ENCODE measurements at regions not wholly inside any gene's neighbourhood (a gene's known extent, or its start where the extent isn't known, plus 50 kb on each side); places are given as distances from the start of the nearest gene placed in this dataset.

DNA sequence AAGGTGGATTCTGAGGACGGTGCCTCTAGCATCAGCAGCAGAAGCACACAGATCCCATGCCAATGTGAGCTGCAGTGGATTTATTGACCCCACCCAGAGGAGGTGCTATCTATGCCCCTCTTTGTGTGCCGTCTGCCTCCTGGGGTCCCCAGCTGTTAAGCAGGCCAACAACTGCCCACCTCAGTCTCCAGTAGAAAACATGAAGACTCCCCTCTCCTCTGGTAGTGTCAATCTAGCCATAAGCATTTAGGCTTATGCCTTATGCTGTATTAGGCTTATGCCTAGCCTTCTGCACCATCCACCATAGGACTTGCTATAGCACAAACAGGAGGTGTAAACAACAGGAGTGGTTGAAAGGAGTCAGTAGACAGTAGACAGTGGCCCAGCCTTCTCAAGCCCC, 417.9 kb upstream of the C16orf82 start:
- Mint-ChIP-seq H3K27ac (no peak overlapping the region), H3K9me3 (no peaks in the 10 kb centered on the region), H3K27me3 (ENCODE audit: insufficient read depth, low read depth) (peaks cover 2% of the 10 kb centered on the region), H3K4me1 (no peaks in the 10 kb centered on the region), H3K4me3 (no peak overlapping the region), H3K36me3 (no peaks in the 10 kb centered on the region)
- no peak for DNase-seq (ENCODE audit: low spot score)
- Histone ChIP-seq H2AFZ (replicated peaks) (no peak overlapping the region), H3K27ac (no peak overlapping the region), H3K4me3 (no peak overlapping the region), H3K79me2 (ENCODE audit: low read depth) (no peaks in the 10 kb centered on the region), H3K9me3 (ENCODE audit: low read depth) (no peaks in the 10 kb centered on the region), H3F3A (ENCODE audit: low read depth) (no peaks in the 10 kb centered on the region), H3K9ac (no peak overlapping the region), H3K36me3 (no peaks in the 10 kb centered on the region), H3K4me1 (peaks cover 10% of the 10 kb centered on the region), H3K4me2 (peak overlapping the region; percentile 31), H4K20me1 (ENCODE audit: low read depth) (no peaks in the 10 kb centered on the region), H3K27me3 (no peaks in the 10 kb centered on the region)
- TF ChIP-seq, protein P1, sequence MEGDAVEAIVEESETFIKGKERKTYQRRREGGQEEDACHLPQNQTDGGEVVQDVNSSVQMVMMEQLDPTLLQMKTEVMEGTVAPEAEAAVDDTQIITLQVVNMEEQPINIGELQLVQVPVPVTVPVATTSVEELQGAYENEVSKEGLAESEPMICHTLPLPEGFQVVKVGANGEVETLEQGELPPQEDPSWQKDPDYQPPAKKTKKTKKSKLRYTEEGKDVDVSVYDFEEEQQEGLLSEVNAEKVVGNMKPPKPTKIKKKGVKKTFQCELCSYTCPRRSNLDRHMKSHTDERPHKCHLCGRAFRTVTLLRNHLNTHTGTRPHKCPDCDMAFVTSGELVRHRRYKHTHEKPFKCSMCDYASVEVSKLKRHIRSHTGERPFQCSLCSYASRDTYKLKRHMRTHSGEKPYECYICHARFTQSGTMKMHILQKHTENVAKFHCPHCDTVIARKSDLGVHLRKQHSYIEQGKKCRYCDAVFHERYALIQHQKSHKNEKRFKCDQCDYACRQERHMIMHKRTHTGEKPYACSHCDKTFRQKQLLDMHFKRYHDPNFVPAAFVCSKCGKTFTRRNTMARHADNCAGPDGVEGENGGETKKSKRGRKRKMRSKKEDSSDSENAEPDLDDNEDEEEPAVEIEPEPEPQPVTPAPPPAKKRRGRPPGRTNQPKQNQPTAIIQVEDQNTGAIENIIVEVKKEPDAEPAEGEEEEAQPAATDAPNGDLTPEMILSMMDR (IDR thresholded peaks at IDR 0.05): no peak
- TF ChIP-seq EZH2 (IDR thresholded peaks at IDR 0.05): no peak
- no peak for TF ChIP-seq EZH2phosphoT487 (IDR thresholded peaks at IDR 0.05)

DNA sequence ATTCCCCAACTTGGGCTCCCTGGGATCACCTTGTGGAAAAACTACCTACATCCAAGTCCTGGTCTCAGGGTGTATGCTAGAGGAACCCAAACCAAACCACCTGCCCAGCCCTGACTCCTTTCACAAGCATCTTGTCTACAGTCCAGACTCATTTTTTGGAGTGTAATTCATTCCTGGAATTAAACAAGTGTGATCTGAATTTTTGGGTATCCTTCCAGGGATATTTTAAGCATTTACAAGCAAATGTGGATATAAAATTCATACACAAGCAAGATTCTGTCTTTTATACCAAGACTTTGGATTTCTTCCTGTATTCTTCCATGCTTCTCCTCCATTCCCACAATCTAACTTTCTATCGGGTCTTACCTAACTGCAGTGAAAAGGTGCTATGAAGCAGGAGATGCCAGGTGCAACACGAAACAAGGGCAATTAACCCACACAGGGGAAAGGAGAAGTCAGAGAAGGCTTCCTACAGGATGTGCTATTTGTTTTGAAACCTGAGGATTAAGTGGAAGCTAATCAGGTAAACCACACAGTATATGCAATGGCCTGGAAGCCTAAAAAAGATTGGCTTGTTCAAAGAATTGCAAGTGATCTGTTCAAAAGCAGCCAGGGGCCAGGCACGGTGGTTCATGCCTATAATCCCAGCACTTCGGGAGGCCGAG, 417.2 kb upstream of the C16orf82 start:
- H3K4me1 Mint-ChIP-seq: no peaks in the 10 kb centered on the region
- peaks cover 10% of the 10 kb centered on the region for H3K4me1 ChIP-seq
- no peak for DNase-seq (ENCODE audit: low spot score)
- H3K4me3 Mint-ChIP-seq: no peak overlapping the region
- H3K79me2 ChIP-seq (ENCODE audit: low read depth): no peaks in the 10 kb centered on the region
- peak overlapping the region; percentile 27 for H3K4me2 ChIP-seq
- no peak overlapping the region for H3K27ac ChIP-seq
- no peak overlapping the region for H3K4me3 ChIP-seq
- no peak overlapping the region for H3K9ac ChIP-seq
- H3K27ac Mint-ChIP-seq: no peak overlapping the region
- H3K27me3 Mint-ChIP-seq (ENCODE audit: insufficient read depth, low read depth): peaks cover 2% of the 10 kb centered on the region
- peaks cover 1% of the 10 kb centered on the region for H3K9me3 Mint-ChIP-seq
- H3F3A ChIP-seq (ENCODE audit: low read depth): no peaks in the 10 kb centered on the region
- TF ChIP-seq EZH2 (IDR thresholded peaks at IDR 0.05): no peak
- TF ChIP-seq, protein P1 (IDR thresholded peaks at IDR 0.05): no peak
- no peak for TF ChIP-seq EZH2phosphoT487 (IDR thresholded peaks at IDR 0.05)
- H3K36me3 Mint-ChIP-seq: no peaks in the 10 kb centered on the region
- no peaks in the 10 kb centered on the region for H3K36me3 ChIP-seq
- no peaks in the 10 kb centered on the region for H4K20me1 ChIP-seq (ENCODE audit: low read depth)
- no peak overlapping the region for H2AFZ ChIP-seq (replicated peaks)
- H3K9me3 ChIP-seq (ENCODE audit: low read depth): no peaks in the 10 kb centered on the region
- H3K27me3 ChIP-seq: no peaks in the 10 kb centered on the region

- H3K27me3 ChIP-seq: no peaks in the 10 kb centered on the region
- Mint-ChIP-seq H3K9me3 (peaks cover 5% of the 10 kb centered on the region), H3K27me3 (ENCODE audit: insufficient read depth, low read depth) (peaks cover 2% of the 10 kb centered on the region), H3K27ac (no peak overlapping the region), H3K4me3 (no peak overlapping the region), H3K4me1 (no peaks in the 10 kb centered on the region), H3K36me3 (no peaks in the 10 kb centered on the region)
- TF ChIP-seq EZH2phosphoT487 (IDR thresholded peaks at IDR 0.05) (no peak), EZH2 (IDR thresholded peaks at IDR 0.05) (no peak)
- TF ChIP-seq, protein P1 (IDR thresholded peaks at IDR 0.05): no peak
- peaks cover 10% of the 10 kb centered on the region for H3K4me1 ChIP-seq
- no peaks in the 10 kb centered on the region for H3K36me3 ChIP-seq
- no peak overlapping the region for H3K4me3 ChIP-seq
- no peaks in the 10 kb centered on the region for H4K20me1 ChIP-seq (ENCODE audit: low read depth)
- no peak overlapping the region for H2AFZ ChIP-seq (replicated peaks)
- DNase-seq (ENCODE audit: low spot score): no peak
- no peaks in the 10 kb centered on the region for H3F3A ChIP-seq (ENCODE audit: low read depth)
- no peak overlapping the region for H3K9ac ChIP-seq
- H3K9me3 ChIP-seq (ENCODE audit: low read depth): no peaks in the 10 kb centered on the region
- no peak overlapping the region for H3K27ac ChIP-seq
- H3K79me2 ChIP-seq (ENCODE audit: low read depth): no peaks in the 10 kb centered on the region
- no peak overlapping the region for H3K4me2 ChIP-seq
Measured at GRCh38 chr16:26651464-26651863, 415.3 kb upstream of the C16orf82 start.
